Parathyroid adenoma (tissue), 2 donors: ENCODE measurements at regions not wholly inside any gene's neighbourhood (a gene's known extent, or its start where the extent isn't known, plus 50 kb on each side); places are given as distances from the start of the nearest gene placed in this dataset.
"Not testable (repeated sequence)": the region's sequence is repeated elsewhere in the genome, so short reads cannot be mapped to it uniquely, and the experiment has no call there.

Experiments
- H2AFZ ChIP-seq: fragments of 300-600 bp; sonication (generic); one replicate; pipeline ENCODE4 v1.7.0; 2017; ENCODE audit warnings: antibody characterized with exemption, mild to moderate bottlenecking
- H3K27ac ChIP-seq: fragments of 300-600 bp; sonication (generic); one replicate; pipeline ENCODE4 v1.7.0; 2017
- H3K27me3 ChIP-seq: fragments of 300-600 bp; sonication (generic); one replicate; pipeline ENCODE4 v1.7.0; 2017; ENCODE audit warnings: low read length; ENCODE audit not compliant: control insufficient read depth, insufficient read depth
- H3K36me3 ChIP-seq: fragments of 300-600 bp; sonication (generic); one replicate; pipeline ENCODE4 v1.7.0; 2017; ENCODE audit warnings: low read length; ENCODE audit not compliant: control insufficient read depth, insufficient read depth
- H3K4me1 ChIP-seq: fragments of 300-600 bp; sonication (generic); one replicate; pipeline ENCODE4 v1.7.0; 2017; ENCODE audit warnings: control low read depth
- H3K4me2 ChIP-seq: fragments of 300-600 bp; sonication (generic); one replicate; pipeline ENCODE4 v1.7.0; 2017; ENCODE audit warnings: low read length
- H3K4me3 ChIP-seq: fragments of 300-600 bp; sonication (generic); one replicate; pipeline ENCODE4 v1.7.0; 2017; ENCODE audit warnings: low read depth, low read length
- H3K79me2 ChIP-seq: fragments of 300-600 bp; sonication (generic); one replicate; pipeline ENCODE4 v1.7.0; 2017; ENCODE audit warnings: control low read depth
- H3K9ac ChIP-seq: fragments of 300-600 bp; sonication (generic); one replicate; pipeline ENCODE4 v1.7.0; 2017; ENCODE audit warnings: mild to moderate bottlenecking
- H3K9me3 ChIP-seq: fragments of 300-600 bp; sonication (generic); one replicate; pipeline ENCODE4 v1.7.0; 2017; ENCODE audit warnings: low read length; ENCODE audit not compliant: control insufficient read depth
- donor health status: primary hyperparathyroidism.

GRCh38 chr7:76774279-76774678 lies 147.2 kb upstream of the POMZP3 start:
- H3K27ac ChIP-seq, H3K4me1 ChIP-seq, H3K36me3 ChIP-seq, H3K4me3 ChIP-seq, H3K27me3 ChIP-seq, H3K9me3 ChIP-seq, H2AFZ ChIP-seq, H3K4me2 ChIP-seq, H3K79me2 ChIP-seq, H3K9ac ChIP-seq: not testable (repeated sequence)

GRCh38 chr7:76771980-76772379 lies 144.9 kb upstream of the POMZP3 start:
- H3K4me2 ChIP-seq, H3K4me1 ChIP-seq, H3K79me2 ChIP-seq, H3K9me3 ChIP-seq, H3K27ac ChIP-seq, H3K4me3 ChIP-seq, H3K9ac ChIP-seq, H3K36me3 ChIP-seq, H2AFZ ChIP-seq, H3K27me3 ChIP-seq: not testable (repeated sequence)

- not testable (repeated sequence) for H3K4me2 ChIP-seq, H3K9ac ChIP-seq, H3K27me3 ChIP-seq, H3K4me1 ChIP-seq, H3K9me3 ChIP-seq, H3K36me3 ChIP-seq, H3K79me2 ChIP-seq, H3K27ac ChIP-seq, H2AFZ ChIP-seq, H3K4me3 ChIP-seq
Measured at GRCh38 chr7:76763977-76764376, 136.9 kb upstream of the POMZP3 start.

DNA sequence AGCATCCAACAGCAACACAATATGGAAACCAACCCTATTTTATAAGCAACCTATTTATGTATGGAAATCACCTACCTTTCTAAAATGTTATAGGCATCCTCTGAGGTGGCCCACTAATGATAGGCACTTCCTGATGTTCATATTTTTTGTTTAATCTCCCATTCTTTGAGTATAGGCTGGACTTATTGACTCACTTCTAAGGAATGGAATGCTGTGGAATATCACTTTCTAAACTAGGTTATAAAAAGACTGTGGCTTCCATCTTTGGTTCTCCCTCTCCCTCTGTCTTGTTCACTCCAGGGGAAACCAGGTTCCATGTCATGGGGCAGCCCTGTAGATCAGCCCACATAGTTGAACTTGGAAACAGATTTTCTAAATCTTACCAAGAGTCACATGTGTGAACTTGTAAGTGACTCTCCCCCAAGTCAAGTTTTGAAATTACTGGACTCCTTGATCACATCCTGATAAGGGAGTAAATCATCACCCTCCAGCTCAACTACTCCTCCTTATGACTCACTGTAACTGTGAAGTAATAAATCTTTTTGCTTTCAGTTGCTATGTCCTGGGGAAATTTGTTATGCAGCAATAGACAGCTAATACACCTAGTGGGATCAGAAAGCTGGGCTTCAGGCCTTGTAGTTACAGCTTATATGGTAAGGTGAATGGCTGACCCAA lies 133.6 kb upstream of the POMZP3 start:
- H3K27ac ChIP-seq, H2AFZ ChIP-seq, H3K4me2 ChIP-seq, H3K27me3 ChIP-seq, H3K4me1 ChIP-seq, H3K36me3 ChIP-seq, H3K4me3 ChIP-seq, H3K9ac ChIP-seq, H3K79me2 ChIP-seq, H3K9me3 ChIP-seq: not testable (repeated sequence)

DNA sequence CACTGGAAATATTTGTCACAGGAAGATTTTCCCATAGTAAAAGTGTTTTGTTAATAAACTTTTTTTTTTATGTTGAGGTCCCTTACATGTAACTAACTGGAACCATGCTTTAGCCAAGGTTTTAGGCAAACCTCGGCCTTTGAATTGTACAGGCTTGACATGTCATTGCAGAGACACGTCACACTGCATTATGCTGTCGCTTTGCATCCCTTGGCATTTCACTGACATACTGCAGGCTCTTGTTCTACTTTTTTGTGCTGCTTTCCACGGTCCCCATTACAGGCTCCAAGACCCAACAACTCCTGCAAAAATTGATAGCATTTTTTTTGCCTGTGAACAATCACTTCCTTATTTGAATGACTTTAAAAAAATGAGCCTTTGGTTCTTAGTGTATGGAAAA lies 112.5 kb upstream of the POMZP3 start:
- H3K79me2 ChIP-seq, H3K4me1 ChIP-seq, H3K27me3 ChIP-seq, H3K36me3 ChIP-seq, H2AFZ ChIP-seq, H3K9me3 ChIP-seq, H3K4me2 ChIP-seq, H3K4me3 ChIP-seq, H3K27ac ChIP-seq, H3K9ac ChIP-seq: not testable (repeated sequence)

DNA sequence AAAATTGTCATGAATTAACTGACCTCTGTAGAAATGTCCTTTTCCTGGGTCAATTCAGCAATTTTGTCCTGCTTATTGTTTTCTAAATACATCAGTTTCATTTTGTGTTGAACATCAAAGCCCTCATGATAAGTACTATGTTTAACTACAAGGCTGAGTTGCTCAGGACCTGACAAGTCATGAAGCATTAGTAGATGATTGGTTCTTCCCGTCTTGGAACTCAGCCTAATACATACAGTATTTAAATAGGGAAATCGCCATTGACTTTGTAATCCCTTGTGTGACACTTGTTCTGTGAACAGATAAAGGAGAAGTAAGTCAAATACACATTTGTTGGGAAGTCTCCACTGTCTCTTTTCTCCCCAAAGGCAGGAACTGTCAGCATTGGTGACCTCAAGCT lies 109.6 kb upstream of the POMZP3 start:
- not testable (repeated sequence) for H3K9ac ChIP-seq, H3K27ac ChIP-seq, H3K79me2 ChIP-seq, H2AFZ ChIP-seq, H3K9me3 ChIP-seq, H3K27me3 ChIP-seq, H3K4me3 ChIP-seq, H3K4me1 ChIP-seq, H3K4me2 ChIP-seq, H3K36me3 ChIP-seq

GRCh38 chr7:76736091-76736490 lies 109.0 kb upstream of the POMZP3 start:
- not testable (repeated sequence) for H3K9ac ChIP-seq, H3K79me2 ChIP-seq, H3K27ac ChIP-seq, H3K27me3 ChIP-seq, H3K4me1 ChIP-seq, H2AFZ ChIP-seq, H3K4me3 ChIP-seq, H3K36me3 ChIP-seq, H3K4me2 ChIP-seq, H3K9me3 ChIP-seq

- H3K4me3 ChIP-seq, H3K4me1 ChIP-seq, H3K4me2 ChIP-seq, H3K27me3 ChIP-seq, H3K27ac ChIP-seq, H3K9me3 ChIP-seq, H2AFZ ChIP-seq, H3K36me3 ChIP-seq, H3K79me2 ChIP-seq, H3K9ac ChIP-seq: not testable (repeated sequence)
Measured at GRCh38 chr7:76735668-76736067, 108.6 kb upstream of the POMZP3 start.

DNA sequence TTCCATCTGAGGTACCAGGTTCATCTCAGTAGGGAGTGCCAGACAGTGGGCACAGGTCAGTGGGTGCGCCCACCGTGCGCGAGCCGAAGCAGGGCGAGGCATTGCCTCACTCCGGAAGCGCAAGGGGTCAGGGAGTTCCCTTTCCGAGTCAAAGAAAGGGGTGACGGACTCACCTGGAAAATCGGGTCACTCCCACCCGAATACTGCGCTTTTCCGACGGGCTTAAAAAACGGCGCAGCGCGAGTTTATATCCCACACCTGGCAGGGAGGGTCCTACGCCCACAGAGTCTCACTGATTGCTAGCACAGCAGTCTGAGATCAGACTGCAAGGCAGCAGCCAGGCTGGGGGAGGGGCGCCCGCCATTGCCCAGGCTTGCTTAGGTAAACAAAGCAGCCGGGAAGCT lies 101.5 kb upstream of the POMZP3 start:
- H3K4me2 ChIP-seq, H3K27ac ChIP-seq, H3K79me2 ChIP-seq, H3K4me1 ChIP-seq, H3K9me3 ChIP-seq, H3K36me3 ChIP-seq, H2AFZ ChIP-seq, H3K9ac ChIP-seq, H3K27me3 ChIP-seq, H3K4me3 ChIP-seq: not testable (repeated sequence)

DNA sequence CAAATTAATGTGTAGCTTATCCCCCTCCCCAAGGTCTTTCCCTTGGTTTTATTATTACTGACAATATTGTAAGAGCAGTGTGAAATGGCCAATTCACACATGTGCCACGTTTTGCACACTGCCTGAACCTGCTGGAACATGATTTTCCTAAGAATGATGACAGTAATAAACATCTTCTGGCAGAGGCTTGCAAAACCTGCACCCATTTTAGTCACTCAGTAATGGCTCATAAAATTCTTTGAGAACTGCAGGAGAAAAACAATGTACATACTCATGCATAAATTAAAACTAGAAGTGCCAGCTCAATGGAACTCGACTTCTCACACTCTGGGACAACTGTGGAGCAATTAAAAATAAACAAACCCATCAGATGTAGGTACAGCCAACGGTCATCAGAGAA lies 96.8 kb upstream of the POMZP3 start:
- H3K27ac ChIP-seq, H3K27me3 ChIP-seq, H3K36me3 ChIP-seq, H3K79me2 ChIP-seq, H3K9ac ChIP-seq, H3K9me3 ChIP-seq, H3K4me1 ChIP-seq, H3K4me3 ChIP-seq, H3K4me2 ChIP-seq, H2AFZ ChIP-seq: not testable (repeated sequence)

DNA sequence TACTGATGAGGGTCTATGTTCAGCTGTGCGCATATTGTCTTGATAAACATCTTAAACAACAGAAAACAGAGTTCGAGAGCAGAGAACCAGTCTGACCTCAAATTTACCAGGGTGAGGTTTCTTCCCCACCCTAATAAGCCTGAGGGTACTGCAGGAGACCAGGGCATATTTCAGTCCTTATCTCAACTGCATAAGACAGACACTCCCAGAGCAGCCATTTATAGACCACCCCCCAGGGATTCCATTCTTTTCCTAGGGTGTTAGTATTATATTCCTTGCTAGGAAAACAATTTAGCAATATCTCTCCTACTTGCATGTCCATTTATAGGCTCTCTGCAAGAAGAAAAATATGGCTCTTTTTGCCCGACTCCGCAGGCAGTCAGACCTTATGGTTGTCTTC lies 89.5 kb upstream of the POMZP3 start:
- H3K27ac ChIP-seq, result not testable (repeated sequence)

More for the DNA sequence above, 89.5 kb upstream of the POMZP3 start:
- not testable (repeated sequence) for H3K4me3 ChIP-seq, H3K9me3 ChIP-seq, H3K79me2 ChIP-seq, H3K9ac ChIP-seq, H3K4me2 ChIP-seq, H3K27me3 ChIP-seq, H2AFZ ChIP-seq, H3K4me1 ChIP-seq, H3K36me3 ChIP-seq
